H1 (cell line): ENCODE measurements at regions not wholly inside any gene's neighbourhood (a gene's known extent, or its start where the extent isn't known, plus 50 kb on each side); places are given as distances from the start of the nearest gene placed in this dataset.

ENCODE experiments used
- CTCF ChIA-PET: fragments of 300-600 bp; sonication (Branson Sonifier 250); formaldehyde crosslinking; loops from one replicate; lab custom pipeline; 2021; ENCODE audit not compliant: partially characterized antibody; lab: Charles Lee
- POLR2A ChIA-PET: fragments of 300-600 bp; sonication (Branson Sonifier 250); formaldehyde crosslinking; loops from one replicate; lab custom pipeline; 2021; ENCODE audit warnings: inconsistent platforms; ENCODE audit not compliant: partially characterized antibody; lab: Charles Lee
- DNase-seq, 2 experiments: peaks; one replicate each; pipeline versions ENCODE4 v3.0.0 to v3.0.0-alpha.2; 2010 to 2022; ENCODE audit warnings: low spot score in 2 of 2, low read depth in 1 of 2, mixed read lengths in 1 of 2
- FAIRE-seq: peaks from 2 replicates; lab custom pipeline; 2011; peaks lifted over from hg19 to GRCh38; lab: Jason Lieb, UNC
- H2AFZ ChIP-seq: 2 replicates; pipeline ENCODE4 v1.8.1; 2012; ENCODE audit warnings: low read length, inconsistent platforms
- H2AK5ac ChIP-seq: 2 replicates; pipeline ENCODE4 v1.6.1; 2013; ENCODE audit warnings: low read depth, low read length
- H2BK120ac ChIP-seq: replicated peaks from 2 replicates; pipeline ENCODE3; 2013; ENCODE audit warnings: low read depth, low read length, inconsistent platforms
- H2BK12ac ChIP-seq: 2 replicates; pipeline ENCODE4 v1.6.1; 2013; ENCODE audit warnings: low read depth, low read length
- H2BK15ac ChIP-seq: 2 replicates; pipeline ENCODE4 v1.6.1; 2013; ENCODE audit warnings: low read length
- H2BK20ac ChIP-seq: 2 replicates; pipeline ENCODE4 v1.6.1; 2013; ENCODE audit warnings: low read length
- H2BK5ac ChIP-seq: 2 replicates; pipeline ENCODE4 v1.6.1; 2013; ENCODE audit warnings: low read depth, low read length
- H3K14ac ChIP-seq: 2 replicates; pipeline ENCODE4 v1.6.1; 2013; ENCODE audit warnings: inconsistent platforms; ENCODE audit not compliant: insufficient read length
- H3K18ac ChIP-seq: 2 replicates; pipeline ENCODE4 v1.6.1; 2013; ENCODE audit warnings: low read length; ENCODE audit errors: extremely low read depth
- H3K23ac ChIP-seq: 2 replicates; pipeline ENCODE4 v1.6.1; 2013; ENCODE audit warnings: inconsistent platforms; ENCODE audit not compliant: insufficient read length
- H3K23me2 ChIP-seq: 2 replicates; pipeline ENCODE4 v1.6.1; 2013; ENCODE audit warnings: low read depth, low read length
- H3K27ac ChIP-seq: 2 replicates; pipeline ENCODE4 v1.6.1; 2011; ENCODE audit warnings: low read depth, low read length, inconsistent platforms
- H3K27me3 ChIP-seq, 4 experiments: replicated peaks in 1 of 4; 1 replicate in 1 of 4; 2 replicates in 3 of 4; pipeline versions ENCODE4 v1.6.1 to v1.8.1; 2011 to 2013; ENCODE audit warnings: low read length in 3 of 4, mild to moderate bottlenecking in 3 of 4, inconsistent platforms in 2 of 4, mixed read lengths in 2 of 4, moderate library complexity in 1 of 4; ENCODE audit not compliant: control insufficient read depth in 3 of 4, insufficient read depth in 3 of 4; ENCODE audit errors: extremely low read depth in 1 of 4
- H3K36me3 ChIP-seq, 4 experiments: 2 replicates each; pipeline versions ENCODE4 v1.6.1 to v1.8.1; 2011 to 2013; ENCODE audit warnings: mild to moderate bottlenecking in 4 of 4, low read length in 3 of 4, moderate library complexity in 2 of 4, control low read depth in 1 of 4, inconsistent platforms in 1 of 4; ENCODE audit not compliant: insufficient read depth in 4 of 4, control insufficient read depth in 2 of 4
- H3K4ac ChIP-seq: replicated peaks from 2 replicates; pipeline ENCODE3; 2013; ENCODE audit warnings: low read length, low read depth, mixed read lengths, inconsistent platforms; ENCODE audit not compliant: insufficient read length
- H3K4me1 ChIP-seq, 4 experiments: replicated peaks in 1 of 4; 1 replicate in 1 of 4; 2 replicates in 3 of 4; pipeline versions ENCODE4 v1.6.1 to v1.8.1; 2011 to 2013; ENCODE audit warnings: low read length in 3 of 4, inconsistent platforms in 2 of 4, mixed read lengths in 1 of 4; ENCODE audit not compliant: insufficient read depth in 4 of 4, control insufficient read depth in 3 of 4
- H3K4me2 ChIP-seq, 2 experiments: 2 replicates each; pipeline versions ENCODE4 v1.6.1 to v1.8.1; 2011 to 2013; ENCODE audit warnings: low read depth in 2 of 2, low read length in 2 of 2, control low read depth in 1 of 2, inconsistent platforms in 1 of 2, mild to moderate bottlenecking in 1 of 2; ENCODE audit not compliant: insufficient read depth in 1 of 2
- H3K4me3 ChIP-seq, 4 experiments: fragments of 200-600, 300-600 bp in 1 of 4; sonication (generic), shearing (Covaris generic), sonication (Bioruptor Twin) in 1 of 4; 2 replicates each; pipeline versions ENCODE4 v1.5.1 to v1.8.1; 2011 to 2016; ENCODE audit warnings: low read length in 4 of 4, low read depth in 3 of 4, control low read depth in 2 of 4, inconsistent platforms in 2 of 4, mild to moderate bottlenecking in 2 of 4, mixed read lengths in 1 of 4, moderate library complexity in 1 of 4; ENCODE audit not compliant: insufficient read depth in 2 of 4; ENCODE audit errors: extremely low read depth in 1 of 4
- H3K56ac ChIP-seq: replicated peaks from 2 replicates; pipeline ENCODE3; 2013; ENCODE audit warnings: low read depth, mild to moderate bottlenecking, mixed read lengths, low read length, inconsistent platforms; ENCODE audit not compliant: insufficient read length
- H3K79me1 ChIP-seq: 2 replicates; pipeline ENCODE4 v1.6.1; 2013; ENCODE audit warnings: low read depth, low read length, control low read depth
- H3K79me2 ChIP-seq, 2 experiments: 2 replicates each; pipeline versions ENCODE4 v1.6.1 to v1.8.1; 2012 to 2013; ENCODE audit warnings: low read length in 2 of 2, mild to moderate bottlenecking in 2 of 2, inconsistent platforms in 1 of 2; ENCODE audit not compliant: insufficient read depth in 2 of 2, control insufficient read depth in 1 of 2
- H3K9ac ChIP-seq, 4 experiments: replicated peaks in 1 of 4; 1 replicate in 1 of 4; 2 replicates in 3 of 4; pipeline versions ENCODE4 v1.6.1 to v1.8.1; 2011 to 2013; ENCODE audit warnings: low read depth in 3 of 4, low read length in 3 of 4, control low read depth in 2 of 4, mild to moderate bottlenecking in 2 of 4, moderate library complexity in 2 of 4, inconsistent platforms in 1 of 4; ENCODE audit errors: extremely low read depth in 1 of 4
- H3K9me3 ChIP-seq, 2 experiments: 2 replicates each; pipeline versions ENCODE4 v1.6.1 to v1.8.1; 2012 to 2013; ENCODE audit warnings: mild to moderate bottlenecking in 2 of 2, moderate library complexity in 2 of 2, control low read depth in 1 of 2, inconsistent platforms in 1 of 2, low read depth in 1 of 2, low read length in 1 of 2, mixed read lengths in 1 of 2; ENCODE audit not compliant: insufficient read depth in 2 of 2
- H4K20me1 ChIP-seq, 2 experiments: replicated peaks in 1 of 2; 2 replicates each; pipeline versions ENCODE3 to v1.8.1; 2011 to 2013; ENCODE audit warnings: inconsistent platforms in 2 of 2, low read length in 2 of 2, mild to moderate bottlenecking in 1 of 2; ENCODE audit not compliant: insufficient read depth in 2 of 2, control insufficient read depth in 1 of 2
- H4K5ac ChIP-seq: 2 replicates; pipeline ENCODE4 v1.6.1; 2013; ENCODE audit warnings: low read length, low read depth, mixed read lengths, inconsistent platforms; ENCODE audit not compliant: insufficient read length
- H4K8ac ChIP-seq: 2 replicates; pipeline ENCODE4 v1.8.0; 2013; ENCODE audit warnings: mild to moderate bottlenecking, moderate library complexity, low read length, inconsistent platforms; ENCODE audit not compliant: insufficient read depth; ENCODE audit errors: extremely low read depth
- H4K91ac ChIP-seq: replicated peaks from 2 replicates; pipeline ENCODE3; 2013; ENCODE audit warnings: low read length, mixed read lengths, inconsistent platforms; ENCODE audit not compliant: insufficient read length
- CEBPB ChIP-seq: IDR thresholded peaks from 2 replicates; pipeline ENCODE4 v1.6.1; 2012; ENCODE audit warnings: low read depth, low read length
- CHD1 ChIP-seq: IDR thresholded peaks from 2 replicates; pipeline ENCODE4 v1.6.1; 2012; ENCODE audit warnings: low read depth, low read length, improper control_type of control experiment
- JUND ChIP-seq: IDR thresholded peaks from 2 replicates; pipeline ENCODE4 v1.6.1; 2011; ENCODE audit warnings: mild to moderate bottlenecking, improper control_type of control experiment, low read length
- KDM1A ChIP-seq: fragments of 200-600, 300-600 bp; sonication (generic); IDR thresholded peaks from 2 replicates; pipeline ENCODE4 v1.7.1; 2016; ENCODE audit warnings: mild to moderate bottlenecking, low read length, borderline replicate concordance
- POLR2A ChIP-seq, 2 experiments: IDR thresholded peaks; 1 replicate in 1 of 2; 2 replicates in 1 of 2; pipeline ENCODE4 v1.6.1; 2011; ENCODE audit warnings: low read depth in 2 of 2, low read length in 2 of 2, mild to moderate bottlenecking in 2 of 2; ENCODE audit errors: control extremely low read depth in 1 of 2
- RBBP5 ChIP-seq: IDR thresholded peaks from 2 replicates; pipeline ENCODE4 v1.7.1; 2012; ENCODE audit warnings: low read depth, mild to moderate bottlenecking, inconsistent platforms, low read length, moderate library complexity, borderline replicate concordance
- SAP30 ChIP-seq: fragments of 300-600 bp; sonication (generic); IDR thresholded peaks from 2 replicates; pipeline ENCODE4 v1.7.1; 2012; ENCODE audit warnings: low read length, moderate library complexity, mild to moderate bottlenecking, inconsistent platforms; ENCODE audit not compliant: insufficient read depth, insufficient replicate concordance
- SIRT6 ChIP-seq: IDR thresholded peaks from one replicate; pipeline ENCODE4 v1.7.1; 2012; ENCODE audit warnings: low read length, inconsistent platforms
- SP2 ChIP-seq: IDR thresholded peaks from 2 replicates; pipeline ENCODE4 v1.6.1; 2012; ENCODE audit warnings: mild to moderate bottlenecking, low read length, inconsistent platforms
- SRF ChIP-seq: IDR thresholded peaks from 2 replicates; pipeline ENCODE4 v1.6.1; 2011; ENCODE audit warnings: mild to moderate bottlenecking, low read depth, low read length, moderate library complexity

GRCh38 chr5:121704291-121704690 is 147.4 kb upstream of the FTMT start:
- FAIRE-seq (no peak), DNase-seq (no peak)
- Histone ChIP-seq H3K36me3 (no peaks in the 10 kb centered on the region), H3K9ac (no peak overlapping the region), H3K56ac (no peak overlapping the region), H2BK120ac (no peak overlapping the region), H3K14ac (no peak overlapping the region), H2BK20ac (no peak overlapping the region), H3K23me2 (no peaks in the 10 kb centered on the region), H2BK15ac (no peak overlapping the region), H4K20me1 (no peaks in the 10 kb centered on the region), H2AFZ (no peak overlapping the region), H3K4me1 (no peaks in the 10 kb centered on the region), H3K4me2 (no peak overlapping the region), H2BK5ac (no peak overlapping the region), H3K27ac (no peak overlapping the region), H3K79me2 (no peaks in the 10 kb centered on the region), H4K5ac (no peak overlapping the region), H3K9me3 (no peaks in the 10 kb centered on the region), H2BK12ac (no peak overlapping the region), H2AK5ac (no peak overlapping the region), H4K8ac (no peak overlapping the region), H3K4me3 (no peak overlapping the region), H3K27me3 (no peaks in the 10 kb centered on the region), H3K4ac (no peak overlapping the region), H3K18ac (no peak overlapping the region), H3K79me1 (no peaks in the 10 kb centered on the region), H4K91ac (no peak overlapping the region), H3K23ac (no peak overlapping the region)
- TF ChIP-seq SIRT6: no peak
- TF ChIP-seq SAP30: no peak
- no peak for TF ChIP-seq RBBP5
- no peak for TF ChIP-seq CHD1
- no peak for TF ChIP-seq POLR2A (IDR thresholded peaks at IDR 0.05; ENCODE audit: control extremely low read depth in 1 of 2, low read depth in 2 of 2, low read length in 2 of 2)
- no peak for TF ChIP-seq KDM1A
- no peak for TF ChIP-seq CEBPB
- no peak for TF ChIP-seq SRF
- TF ChIP-seq SP2: no peak
- TF ChIP-seq JUND: no peak
- POLR2A ChIA-PET: no interaction called here
- CTCF ChIA-PET: no interaction called here
